ENCODE measurements at regions not wholly inside any gene's neighbourhood (a gene's known extent, or its start where the extent isn't known, plus 50 kb on each side); places are given as distances from the start of the nearest gene placed in this dataset.
"Not testable (repeated sequence)": the region's sequence is repeated elsewhere in the genome, so short reads cannot be mapped to it uniquely, and the experiment has no call there.

DNA sequence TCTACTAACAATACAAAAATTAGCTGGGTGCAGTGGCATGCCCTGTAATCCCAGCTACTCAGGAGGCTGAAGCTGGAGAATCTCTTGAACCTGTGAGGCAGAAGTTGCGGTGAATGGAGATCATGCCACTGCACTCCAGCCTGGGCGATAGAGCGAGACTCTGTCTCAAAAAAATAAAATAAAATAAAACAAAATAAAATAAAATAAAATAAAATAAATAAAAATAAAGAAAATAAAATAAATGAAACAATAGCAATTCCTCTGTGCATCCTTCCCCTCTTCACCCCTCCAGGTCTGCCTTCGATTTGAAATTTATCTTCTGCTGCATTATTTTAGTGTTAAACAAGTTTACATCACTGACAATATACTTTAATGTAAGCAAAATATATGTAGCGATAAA is 63.0 kb upstream of the UXS1 start:
- H3K36me3 Mint-ChIP-seq (ENCODE audit: low read depth): no peaks in the 10 kb centered on the region
- no peaks in the 10 kb centered on the region for H3K4me1 Mint-ChIP-seq (ENCODE audit: low read depth)
- no peaks in the 10 kb centered on the region for H3K9me3 Mint-ChIP-seq
- H3K27me3 Mint-ChIP-seq (ENCODE audit: low read depth): peaks cover 7% of the 10 kb centered on the region
- H3K27ac Mint-ChIP-seq: no peak overlapping the region
- H3K4me3 Mint-ChIP-seq: no peak overlapping the region

DNA sequence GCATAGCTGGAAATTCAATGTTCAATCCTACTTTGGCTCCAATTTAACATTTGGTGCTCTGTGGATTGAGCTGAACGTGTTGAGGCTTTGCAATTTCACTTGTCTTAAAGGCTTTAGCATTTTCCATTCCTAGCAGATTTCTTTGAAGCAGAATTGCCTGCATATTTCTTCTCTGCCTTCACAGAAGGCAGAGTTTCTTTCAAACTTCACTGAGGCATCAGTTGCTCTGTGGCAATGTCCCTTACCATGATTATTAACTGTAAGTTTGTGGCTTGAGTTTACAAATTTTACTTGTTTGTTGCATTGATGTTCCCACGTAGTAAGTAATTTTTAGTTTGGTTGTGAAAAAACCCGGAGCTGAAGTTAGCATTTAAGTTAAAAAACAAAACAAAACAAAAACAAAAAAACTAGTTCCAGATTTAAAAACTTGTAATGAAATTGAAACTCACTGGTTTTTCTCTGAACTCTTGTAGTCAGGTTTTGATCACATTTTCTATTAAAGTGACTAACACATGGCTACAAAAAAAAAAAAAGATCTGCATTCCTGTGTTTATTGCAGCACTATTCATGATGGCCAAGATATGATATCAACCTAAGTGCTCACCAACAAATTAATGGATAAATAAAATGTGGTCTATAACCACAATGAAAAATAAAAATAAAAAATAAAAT is 55.2 kb upstream of the UXS1 start:
- not testable (repeated sequence) for H3K27me3 Mint-ChIP-seq (ENCODE audit: low read depth); H3K4me3 Mint-ChIP-seq; H3K36me3 Mint-ChIP-seq (ENCODE audit: low read depth); H3K9me3 Mint-ChIP-seq; H3K27ac Mint-ChIP-seq
- H3K4me1 Mint-ChIP-seq (ENCODE audit: low read depth): peaks cover 11% of the 10 kb centered on the region

GRCh38 chr2:106248548-106249151 is 54.5 kb upstream of the UXS1 start:
- H3K27me3 Mint-ChIP-seq (ENCODE audit: low read depth); H3K9me3 Mint-ChIP-seq; H3K36me3 Mint-ChIP-seq (ENCODE audit: low read depth); H3K4me3 Mint-ChIP-seq; H3K27ac Mint-ChIP-seq: not testable (repeated sequence)
- H3K4me1 Mint-ChIP-seq (ENCODE audit: low read depth): peaks cover 11% of the 10 kb centered on the region
